HL-60 (cell line): ENCODE measurements at regions not wholly inside any gene's neighbourhood (a gene's known extent, or its start where the extent isn't known, plus 50 kb on each side); places are given as distances from the start of the nearest gene placed in this dataset.

Source experiments
- DNase-seq, 2 experiments: peaks; one replicate each; pipeline ENCODE4 v3.0.0-alpha.2; 2010 to 2020; ENCODE audit warnings: low read depth in 1 of 2, low spot score in 1 of 2
- H3K27ac ChIP-seq: fragments of 250-450 bp; sonication (Bioruptor Pico); replicated peaks from 2 replicates; pipeline ENCODE4 v1.5.1; 2020; ENCODE audit warnings: mild to moderate bottlenecking, moderate library complexity
- H3K27me3 ChIP-seq: fragments of 250-450 bp; sonication (Bioruptor Pico); 2 replicates; pipeline ENCODE4 v1.5.1; 2021; ENCODE audit warnings: mild to moderate bottlenecking, moderate library complexity; ENCODE audit not compliant: insufficient read depth, poor library complexity, severe bottlenecking
- H3K4me3 ChIP-seq: replicated peaks from 2 replicates; pipeline ENCODE4 v1.5.1; 2011; ENCODE audit warnings: mild to moderate bottlenecking, control low read depth, low read length; ENCODE audit not compliant: insufficient read depth
- GABPA ChIP-seq: IDR thresholded peaks from 2 replicates; pipeline ENCODE4 v1.6.1; 2012; ENCODE audit warnings: low read depth
- POLR2AphosphoS5 ChIP-seq: IDR thresholded peaks from 2 replicates; pipeline ENCODE4 v1.6.1; 2012; ENCODE audit warnings: low read depth
- SPI1 ChIP-seq: IDR thresholded peaks from 2 replicates; pipeline ENCODE4 v1.6.1; 2012; ENCODE audit warnings: low read depth, mild to moderate bottlenecking, borderline replicate concordance
- TF ChIP-seq, protein P1 (sequence below): IDR thresholded peaks from 2 replicates; pipeline ENCODE4 v1.6.1; 2012; ENCODE audit warnings: low read depth; ENCODE audit not compliant: insufficient replicate concordance
- TF ChIP-seq, protein P2 (sequence below): IDR thresholded peaks from one replicate; pipeline ENCODE4 v1.5.1; 2011; ENCODE audit warnings: low read length, control low read depth, inconsistent platforms; ENCODE audit not compliant: insufficient read depth

DNA sequence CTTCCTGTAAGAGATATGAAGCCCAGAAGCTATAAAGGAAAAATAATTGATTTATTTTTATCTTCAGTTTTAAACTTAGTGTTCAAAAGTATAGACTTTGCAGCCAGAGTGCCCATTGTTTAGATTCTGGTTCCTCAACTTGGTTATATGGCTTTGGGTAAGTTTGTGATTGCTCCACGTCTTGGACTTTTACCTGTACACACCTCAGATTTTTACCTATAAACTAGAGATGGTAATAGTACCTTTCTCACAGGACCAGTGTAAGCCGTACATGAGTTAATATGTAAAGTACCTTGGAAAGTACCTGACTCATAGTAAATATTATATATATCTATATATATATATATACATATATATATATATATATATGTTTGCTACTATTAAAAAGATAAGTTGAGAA lies 283.8 kb downstream of the RAP2B start:
- H3K4me3 ChIP-seq = no peak overlapping the region
- H3K27me3 ChIP-seq = no peaks in the 10 kb centered on the region
- TF ChIP-seq POLR2AphosphoS5 = no peak
- DNase-seq = no peak
- no peak overlapping the region for H3K27ac ChIP-seq

DNA sequence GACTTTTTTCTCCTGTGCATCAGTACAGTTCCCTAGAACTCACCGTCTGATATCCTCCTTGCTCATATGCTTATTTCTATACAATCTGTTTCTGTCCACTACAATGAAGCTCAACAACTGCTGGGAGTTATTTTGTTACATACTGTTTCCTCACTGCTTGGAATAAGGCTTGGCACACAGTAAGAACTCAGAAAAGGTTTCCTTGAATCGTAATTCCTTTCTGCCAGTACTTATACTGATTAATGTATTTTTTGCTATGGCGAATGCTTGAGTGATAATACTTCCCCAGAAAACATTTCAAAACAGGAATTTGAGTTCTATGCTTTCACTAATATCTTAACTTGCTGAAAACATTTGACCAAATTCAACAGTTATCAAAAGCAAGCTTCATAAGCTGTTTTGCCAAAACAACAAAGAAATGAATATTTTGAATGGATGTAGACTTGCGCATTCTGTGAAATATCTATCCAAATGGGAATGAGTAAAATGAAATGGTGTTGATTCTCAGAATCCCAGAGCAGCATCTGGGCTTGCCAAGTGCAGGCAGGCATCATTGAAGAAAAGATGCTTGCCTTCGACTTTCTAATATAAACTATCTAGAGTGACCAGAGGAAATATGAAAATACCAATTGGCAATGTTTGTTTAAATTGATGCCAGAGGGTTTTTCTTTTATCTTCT lies 286.3 kb downstream of the RAP2B start:
- Histone ChIP-seq H3K4me3 (no peak overlapping the region), H3K27me3 (no peaks in the 10 kb centered on the region), H3K27ac (no peak overlapping the region)
- DNase-seq = no peak
- TF ChIP-seq, protein P1, sequence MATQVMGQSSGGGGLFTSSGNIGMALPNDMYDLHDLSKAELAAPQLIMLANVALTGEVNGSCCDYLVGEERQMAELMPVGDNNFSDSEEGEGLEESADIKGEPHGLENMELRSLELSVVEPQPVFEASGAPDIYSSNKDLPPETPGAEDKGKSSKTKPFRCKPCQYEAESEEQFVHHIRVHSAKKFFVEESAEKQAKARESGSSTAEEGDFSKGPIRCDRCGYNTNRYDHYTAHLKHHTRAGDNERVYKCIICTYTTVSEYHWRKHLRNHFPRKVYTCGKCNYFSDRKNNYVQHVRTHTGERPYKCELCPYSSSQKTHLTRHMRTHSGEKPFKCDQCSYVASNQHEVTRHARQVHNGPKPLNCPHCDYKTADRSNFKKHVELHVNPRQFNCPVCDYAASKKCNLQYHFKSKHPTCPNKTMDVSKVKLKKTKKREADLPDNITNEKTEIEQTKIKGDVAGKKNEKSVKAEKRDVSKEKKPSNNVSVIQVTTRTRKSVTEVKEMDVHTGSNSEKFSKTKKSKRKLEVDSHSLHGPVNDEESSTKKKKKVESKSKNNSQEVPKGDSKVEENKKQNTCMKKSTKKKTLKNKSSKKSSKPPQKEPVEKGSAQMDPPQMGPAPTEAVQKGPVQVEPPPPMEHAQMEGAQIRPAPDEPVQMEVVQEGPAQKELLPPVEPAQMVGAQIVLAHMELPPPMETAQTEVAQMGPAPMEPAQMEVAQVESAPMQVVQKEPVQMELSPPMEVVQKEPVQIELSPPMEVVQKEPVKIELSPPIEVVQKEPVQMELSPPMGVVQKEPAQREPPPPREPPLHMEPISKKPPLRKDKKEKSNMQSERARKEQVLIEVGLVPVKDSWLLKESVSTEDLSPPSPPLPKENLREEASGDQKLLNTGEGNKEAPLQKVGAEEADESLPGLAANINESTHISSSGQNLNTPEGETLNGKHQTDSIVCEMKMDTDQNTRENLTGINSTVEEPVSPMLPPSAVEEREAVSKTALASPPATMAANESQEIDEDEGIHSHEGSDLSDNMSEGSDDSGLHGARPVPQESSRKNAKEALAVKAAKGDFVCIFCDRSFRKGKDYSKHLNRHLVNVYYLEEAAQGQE = no peak
- no peak for TF ChIP-seq SPI1
- TF ChIP-seq, protein P2, sequence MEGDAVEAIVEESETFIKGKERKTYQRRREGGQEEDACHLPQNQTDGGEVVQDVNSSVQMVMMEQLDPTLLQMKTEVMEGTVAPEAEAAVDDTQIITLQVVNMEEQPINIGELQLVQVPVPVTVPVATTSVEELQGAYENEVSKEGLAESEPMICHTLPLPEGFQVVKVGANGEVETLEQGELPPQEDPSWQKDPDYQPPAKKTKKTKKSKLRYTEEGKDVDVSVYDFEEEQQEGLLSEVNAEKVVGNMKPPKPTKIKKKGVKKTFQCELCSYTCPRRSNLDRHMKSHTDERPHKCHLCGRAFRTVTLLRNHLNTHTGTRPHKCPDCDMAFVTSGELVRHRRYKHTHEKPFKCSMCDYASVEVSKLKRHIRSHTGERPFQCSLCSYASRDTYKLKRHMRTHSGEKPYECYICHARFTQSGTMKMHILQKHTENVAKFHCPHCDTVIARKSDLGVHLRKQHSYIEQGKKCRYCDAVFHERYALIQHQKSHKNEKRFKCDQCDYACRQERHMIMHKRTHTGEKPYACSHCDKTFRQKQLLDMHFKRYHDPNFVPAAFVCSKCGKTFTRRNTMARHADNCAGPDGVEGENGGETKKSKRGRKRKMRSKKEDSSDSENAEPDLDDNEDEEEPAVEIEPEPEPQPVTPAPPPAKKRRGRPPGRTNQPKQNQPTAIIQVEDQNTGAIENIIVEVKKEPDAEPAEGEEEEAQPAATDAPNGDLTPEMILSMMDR = no peak
- TF ChIP-seq POLR2AphosphoS5 = no peak
- TF ChIP-seq GABPA = no peak

DNA sequence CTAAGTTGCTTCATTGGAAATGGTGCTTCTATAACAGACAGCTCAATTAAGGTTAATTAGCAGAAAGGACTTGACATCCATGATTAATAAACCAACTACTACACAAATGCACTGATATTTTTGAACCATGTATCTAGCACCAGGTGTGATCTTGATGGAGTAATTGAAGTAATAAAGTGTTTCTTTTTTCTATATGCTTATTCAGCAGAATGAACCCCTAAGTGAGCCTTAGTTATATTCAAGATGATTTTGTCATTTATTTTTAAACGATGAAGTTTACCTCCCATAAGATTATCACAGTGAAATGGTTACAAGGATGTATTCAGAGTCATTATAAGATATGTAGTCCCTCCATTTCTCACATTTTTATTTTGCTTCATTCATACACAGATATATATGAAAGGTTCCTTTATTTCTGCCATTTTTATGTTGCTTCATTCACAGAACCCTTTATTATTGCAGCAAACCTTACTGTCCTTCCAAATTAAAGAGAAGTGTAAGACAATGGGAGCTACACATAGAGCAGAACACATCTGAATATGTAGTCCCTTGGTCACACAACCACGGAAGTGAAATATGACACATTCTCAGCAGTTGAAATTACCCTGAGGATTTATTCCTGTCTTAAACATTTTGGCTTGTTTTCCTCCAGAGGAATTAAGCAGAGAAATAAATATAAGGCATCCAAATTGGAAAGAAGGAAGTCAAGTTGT lies 295.0 kb downstream of the RAP2B start:
- H3K27me3 ChIP-seq = no peaks in the 10 kb centered on the region
- TF ChIP-seq, protein P2 = no peak
- TF ChIP-seq POLR2AphosphoS5 (no peak), GABPA (no peak), SPI1 (no peak)
- TF ChIP-seq, protein P1 = no peak
- no peak overlapping the region for H3K27ac ChIP-seq
- no peak overlapping the region for H3K4me3 ChIP-seq
- DNase-seq = no peak

DNA sequence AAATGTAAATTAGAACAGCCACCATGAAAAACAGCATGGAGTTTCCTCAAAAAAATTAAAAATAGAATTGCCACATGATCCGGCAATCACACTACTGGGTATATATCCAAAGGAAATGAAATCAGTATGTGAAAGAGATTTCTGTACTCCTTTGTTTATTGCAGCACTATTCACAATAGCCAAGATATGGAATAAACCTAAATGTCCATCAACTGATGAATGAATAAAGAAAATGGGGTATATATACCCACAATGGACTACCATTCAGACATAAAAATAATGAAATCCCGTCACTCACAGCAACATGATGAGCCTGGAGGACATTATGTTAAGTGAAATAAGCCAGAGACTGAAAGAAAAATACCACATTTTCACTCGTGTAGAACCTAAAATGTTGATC lies 296.9 kb downstream of the RAP2B start:
- Histone ChIP-seq H3K4me3 (no peak overlapping the region), H3K27me3 (no peaks in the 10 kb centered on the region), H3K27ac (no peak overlapping the region)
- TF ChIP-seq GABPA (no peak), POLR2AphosphoS5 (no peak)
- TF ChIP-seq, protein P1 = no peak
- no peak for DNase-seq
